ENCODE measurements at regions not wholly inside any gene's neighbourhood (a gene's known extent, or its start where the extent isn't known, plus 50 kb on each side); places are given as distances from the start of the nearest gene placed in this dataset.

- no peaks in the 10 kb centered on the region for H3K27me3 ChIP-seq (ENCODE audit: insufficient read depth, low read length, poor library complexity)
- TF ChIP-seq CTCF (IDR thresholded peaks at IDR 0.05; ENCODE audit: borderline replicate concordance, extremely low read depth, low read length, poor library complexity, severe bottlenecking) (no peak), EZH2 (IDR thresholded peaks at IDR 0.05; ENCODE audit: borderline replicate concordance, low read depth, low read length, severe bottlenecking) (no peak)
- no peaks in the 10 kb centered on the region for H4K20me1 ChIP-seq (ENCODE audit: insufficient read depth, low read length)
- no peak overlapping the region for H3K4me3 ChIP-seq (ENCODE audit: low read depth in 1 of 2, low read length in 2 of 2)
- H3K9ac ChIP-seq (ENCODE audit: low read depth, low read length) = no peak overlapping the region
- H3K4me2 ChIP-seq (ENCODE audit: insufficient read depth, low read length) = no peak overlapping the region
- no peaks in the 10 kb centered on the region for H3K9me3 ChIP-seq (ENCODE audit: insufficient read depth, low read length, severe bottlenecking)
- H2AFZ ChIP-seq (ENCODE audit: low read depth, low read length) = no peak overlapping the region
- ATAC-seq (ENCODE audit: insufficient read depth, low read depth) (no peak), DNase-seq (no peak)
- H3K79me2 ChIP-seq (ENCODE audit: insufficient read depth, low read length) = no peaks in the 10 kb centered on the region
- H3K36me3 ChIP-seq (ENCODE audit: insufficient read depth, low read length) = no peaks in the 10 kb centered on the region
- H3K27ac ChIP-seq (ENCODE audit: low read length) = no peak overlapping the region
- H3K4me1 ChIP-seq (ENCODE audit: insufficient read depth, low read length) = no peaks in the 10 kb centered on the region
Observed at GRCh38 chr9:93786204-93786603, 169.0 kb downstream of the BARX1 start.

- TF ChIP-seq EZH2 (IDR thresholded peaks at IDR 0.05; ENCODE audit: borderline replicate concordance, low read depth, low read length, severe bottlenecking) (no peak), CTCF (IDR thresholded peaks at IDR 0.05; ENCODE audit: borderline replicate concordance, extremely low read depth, low read length, poor library complexity, severe bottlenecking) (no peak)
- no peaks in the 10 kb centered on the region for H3K4me1 ChIP-seq (ENCODE audit: insufficient read depth, low read length)
- ATAC-seq (ENCODE audit: insufficient read depth, low read depth) = no peak
- H3K4me2 ChIP-seq (ENCODE audit: insufficient read depth, low read length) = no peak overlapping the region
- no peak overlapping the region for H2AFZ ChIP-seq (ENCODE audit: low read depth, low read length)
- H4K20me1 ChIP-seq (ENCODE audit: insufficient read depth, low read length) = no peaks in the 10 kb centered on the region
- no peak for DNase-seq
- no peak overlapping the region for H3K9ac ChIP-seq (ENCODE audit: low read depth, low read length)
- H3K9me3 ChIP-seq (ENCODE audit: insufficient read depth, low read length, severe bottlenecking) = no peaks in the 10 kb centered on the region
- H3K27me3 ChIP-seq (ENCODE audit: insufficient read depth, low read length, poor library complexity) = no peaks in the 10 kb centered on the region
- no peaks in the 10 kb centered on the region for H3K36me3 ChIP-seq (ENCODE audit: insufficient read depth, low read length)
- H3K4me3 ChIP-seq (ENCODE audit: low read depth in 1 of 2, low read length in 2 of 2) = no peak overlapping the region
- H3K27ac ChIP-seq (ENCODE audit: low read length) = no peak overlapping the region
- H3K79me2 ChIP-seq (ENCODE audit: insufficient read depth, low read length) = no peaks in the 10 kb centered on the region
Observed at GRCh38 chr9:93776873-93777272, 178.3 kb downstream of the BARX1 start.

- Histone ChIP-seq H3K9ac (ENCODE audit: low read depth, low read length) (no peak overlapping the region), H3K9me3 (ENCODE audit: insufficient read depth, low read length, severe bottlenecking) (no peaks in the 10 kb centered on the region), H4K20me1 (ENCODE audit: insufficient read depth, low read length) (no peaks in the 10 kb centered on the region), H3K4me3 (ENCODE audit: low read depth in 1 of 2, low read length in 2 of 2) (no peak overlapping the region), H3K79me2 (ENCODE audit: insufficient read depth, low read length) (no peaks in the 10 kb centered on the region), H2AFZ (ENCODE audit: low read depth, low read length) (no peak overlapping the region), H3K36me3 (ENCODE audit: insufficient read depth, low read length) (no peaks in the 10 kb centered on the region), H3K4me2 (ENCODE audit: insufficient read depth, low read length) (no peak overlapping the region), H3K27ac (ENCODE audit: low read length) (no peak overlapping the region), H3K27me3 (ENCODE audit: insufficient read depth, low read length, poor library complexity) (no peaks in the 10 kb centered on the region), H3K4me1 (ENCODE audit: insufficient read depth, low read length) (no peaks in the 10 kb centered on the region)
- ATAC-seq (ENCODE audit: insufficient read depth, low read depth) = no peak
- DNase-seq = no peak
- TF ChIP-seq CTCF (IDR thresholded peaks at IDR 0.05; ENCODE audit: borderline replicate concordance, extremely low read depth, low read length, poor library complexity, severe bottlenecking) (no peak), EZH2 (IDR thresholded peaks at IDR 0.05; ENCODE audit: borderline replicate concordance, low read depth, low read length, severe bottlenecking) (no peak)
Observed at GRCh38 chr9:93776256-93776655, 178.9 kb downstream of the BARX1 start.

Measured in DND-41 (cell line).